Thyroid gland (tissue), 4 donors: ENCODE measurements at regions not wholly inside any gene's neighbourhood (a gene's known extent, or its start where the extent isn't known, plus 50 kb on each side); places are given as distances from the start of the nearest gene placed in this dataset.

Experiments
- CTCF ChIP-seq, 6 experiments: fragments of 200-600 bp in 3 of 6; fragments of 450-650 bp in 3 of 6; sonication (generic) in 3 of 6; IDR thresholded peaks; one replicate each; pipeline ENCODE4 v1.5.1; 2016 to 2019; ENCODE audit warnings: antibody characterized with exemption in 6 of 6, mild to moderate bottlenecking in 2 of 6, inconsistent platforms in 1 of 6, moderate library complexity in 1 of 6
- POLR2A ChIP-seq, 2 donors: fragments of 450-650 bp; IDR thresholded peaks; one replicate each; pipeline ENCODE4 v1.6.1; 2017; ENCODE audit warnings: antibody characterized with exemption in 2 of 2, mild to moderate bottlenecking in 2 of 2, moderate library complexity in 1 of 2

DNA sequence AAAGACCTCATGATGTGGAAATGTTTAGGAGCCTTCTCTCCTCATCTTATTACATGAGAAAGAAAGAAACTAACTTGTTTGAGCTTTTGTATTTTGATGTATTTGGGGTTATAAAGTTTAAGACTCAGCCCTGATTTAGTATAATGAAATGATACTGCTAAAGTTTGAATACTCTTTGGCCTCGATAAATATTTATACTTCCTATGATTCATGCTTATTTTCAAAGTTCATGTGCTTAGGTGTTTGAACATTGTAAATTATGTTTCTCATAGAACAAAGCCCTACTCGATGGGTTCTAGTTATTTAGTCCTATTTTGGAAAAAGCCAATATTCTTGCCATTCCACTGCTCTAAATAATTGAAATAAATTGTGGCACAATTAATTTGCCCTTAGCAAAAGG lies 303.2 kb downstream of the ZWINT start:
- TF ChIP-seq CTCF (IDR thresholded peaks at IDR 0.05) (no peak), POLR2A (IDR thresholded peaks at IDR 0.05) (no peak)
